GM23248 (cell line): ENCODE measurements at regions not wholly inside any gene's neighbourhood (a gene's known extent, or its start where the extent isn't known, plus 50 kb on each side); places are given as distances from the start of the nearest gene placed in this dataset.

Experiments
- DNase-seq: peaks from one replicate; pipeline ENCODE4 v3.0.0-alpha.2; 2015
- H2AFZ ChIP-seq: fragments of 200-600 bp; sonication (generic); 2 replicates; pipeline ENCODE4 v1.6.1; 2016; ENCODE audit warnings: antibody characterized with exemption
- H3F3A ChIP-seq: fragments of 200-600 bp; sonication (generic); 2 replicates; pipeline ENCODE4 v1.6.1; 2016; ENCODE audit warnings: mild to moderate bottlenecking, antibody characterized with exemption, mixed run types; ENCODE audit not compliant: insufficient read depth
- H3K27ac ChIP-seq: fragments of 200-600 bp; sonication (generic); 2 replicates; pipeline ENCODE4 v1.5.1; 2016; ENCODE audit warnings: mild to moderate bottlenecking
- H3K27me3 ChIP-seq: fragments of 200-600 bp; sonication (generic); replicated peaks from 2 replicates; pipeline ENCODE4 v1.6.1; 2016; ENCODE audit warnings: mild to moderate bottlenecking; ENCODE audit not compliant: insufficient read depth
- H3K36me3 ChIP-seq: fragments of 200-600 bp; sonication (generic); 2 replicates; pipeline ENCODE4 v1.6.1; 2016; ENCODE audit warnings: low read depth, mild to moderate bottlenecking
- H3K4me1 ChIP-seq: fragments of 200-600 bp; sonication (generic); 2 replicates; pipeline ENCODE4 v1.6.1; 2016; ENCODE audit warnings: mild to moderate bottlenecking; ENCODE audit not compliant: insufficient read depth
- H3K4me2 ChIP-seq: fragments of 200-600 bp; sonication (generic); one replicate; pipeline ENCODE4 v1.6.1; 2016; ENCODE audit warnings: mild to moderate bottlenecking; ENCODE audit not compliant: unreplicated experiment
- H3K4me3 ChIP-seq: fragments of 200-600 bp; sonication (generic); 2 replicates; pipeline ENCODE4 v1.5.1; 2016; ENCODE audit warnings: mild to moderate bottlenecking
- H3K79me2 ChIP-seq: fragments of 200-600 bp; sonication (generic); 2 replicates; pipeline ENCODE4 v1.6.1; 2016; ENCODE audit warnings: mild to moderate bottlenecking; ENCODE audit not compliant: insufficient read depth
- H3K9ac ChIP-seq: fragments of 200-600 bp; sonication (generic); 2 replicates; pipeline ENCODE4 v1.6.1; 2016; ENCODE audit warnings: mild to moderate bottlenecking
- H3K9me2 ChIP-seq: fragments of 200-600 bp; sonication (generic); 2 replicates; pipeline ENCODE4 v1.6.1; 2016; ENCODE audit warnings: mixed run types, mild to moderate bottlenecking, moderate library complexity; ENCODE audit not compliant: insufficient read depth
- H3K9me3 ChIP-seq: fragments of 200-600 bp; sonication (generic); one replicate; pipeline ENCODE4 v1.6.1; 2017; ENCODE audit warnings: low read depth
- H4K20me1 ChIP-seq: fragments of 200-600 bp; sonication (generic); 2 replicates; pipeline ENCODE4 v1.6.0; 2016; ENCODE audit not compliant: insufficient read depth
- EZH2 ChIP-seq: fragments of 200-600 bp; sonication (generic); IDR thresholded peaks from 2 replicates; pipeline ENCODE4 v1.6.1; 2018; ENCODE audit warnings: antibody characterized with exemption, mild to moderate bottlenecking; ENCODE audit not compliant: insufficient read depth, poor library complexity, severe bottlenecking
- EZH2phosphoT487 ChIP-seq: fragments of 200-600 bp; sonication (generic); IDR thresholded peaks from 2 replicates; pipeline ENCODE4 v1.6.1; 2018; ENCODE audit warnings: antibody characterized with exemption, moderate library complexity, mild to moderate bottlenecking, low read depth; ENCODE audit not compliant: insufficient read depth
- WGBS, 2 experiments: methylation state at CpG; one replicate each; pipeline ENCODE4 v1.1.6; 2015 to 2017; ENCODE audit warnings: low lambda C conversion rate in 2 of 2, low coverage in 1 of 2; ENCODE audit errors: missing lambda C conversion rate in 2 of 2; 5-methylcytosine and 5-hydroxymethylcytosine counted together
- in situ Hi-C: fragments of 300-500 bp; cut with MboI; formaldehyde crosslinking; loops from 2 replicates; pipeline ENCODE4 v1.15.0; 2020

DNA sequence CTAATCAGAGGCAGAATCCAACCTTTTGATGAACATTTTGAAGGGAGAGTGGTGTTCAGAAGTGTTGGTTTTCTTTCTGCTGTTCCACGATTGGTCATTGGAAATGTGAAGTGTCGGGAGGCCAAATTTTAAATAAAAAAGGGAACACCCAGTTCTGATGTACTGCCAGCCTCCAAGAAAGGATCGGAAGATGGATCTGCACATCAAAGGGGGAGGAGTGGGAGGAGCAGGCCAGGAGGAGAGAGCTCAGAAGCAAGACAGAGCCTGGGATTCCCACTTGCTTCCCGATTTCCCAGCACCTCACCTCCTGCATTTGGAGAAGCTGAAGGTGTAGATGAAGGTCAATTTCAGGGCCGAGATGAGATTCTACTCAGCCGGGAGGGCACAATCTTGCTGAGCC is 55.9 kb upstream of the NAA20 start:
- no peak overlapping the region for H3K4me2 ChIP-seq
- no peak overlapping the region for H2AFZ ChIP-seq
- H3K36me3 ChIP-seq: peaks cover 8% of the 10 kb centered on the region; the same call in 1 of the 2 replicates
- no peaks in the 10 kb centered on the region for H3K9me2 ChIP-seq
- in situ Hi-C loops: no loop called here
- 67 to 71% methylated on average over 6 of the region's 6 CpGs for WGBS, 2 experiments
- no peaks in the 10 kb centered on the region for H3K9me3 ChIP-seq
- H3K9ac ChIP-seq: no peak overlapping the region
- TF ChIP-seq EZH2phosphoT487: no peak
- TF ChIP-seq EZH2: no peak
- peaks cover 13% of the 10 kb centered on the region for H3K4me1 ChIP-seq
- no peaks in the 10 kb centered on the region for H3K79me2 ChIP-seq
- H3K27ac ChIP-seq: no peak overlapping the region
- no peak for DNase-seq
- no peaks in the 10 kb centered on the region for H3K27me3 ChIP-seq
- no peaks in the 10 kb centered on the region for H4K20me1 ChIP-seq
- peaks cover 19% of the 10 kb centered on the region for H3F3A ChIP-seq
- H3K4me3 ChIP-seq: no peak overlapping the region

DNA sequence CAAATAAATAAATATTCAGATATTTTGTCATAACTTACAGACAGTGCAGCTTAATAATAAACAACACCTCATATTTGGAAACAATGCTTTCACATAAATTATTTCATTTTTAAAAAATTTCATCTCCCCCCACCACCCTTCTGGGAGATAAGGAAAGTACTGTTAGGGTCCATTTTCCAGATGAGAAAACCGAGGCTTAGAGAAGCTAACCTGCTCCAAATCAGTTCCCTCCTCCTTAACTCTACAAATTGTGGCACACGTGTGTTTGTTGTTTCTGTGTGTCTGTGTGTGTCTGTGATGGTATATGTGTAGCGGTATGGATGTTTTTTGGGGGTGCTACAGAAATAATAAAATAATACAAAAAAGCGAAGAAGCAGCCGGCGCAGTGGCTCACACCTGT is 54.2 kb upstream of the NAA20 start:
- TF ChIP-seq EZH2 (no peak), EZH2phosphoT487 (no peak)
- Histone ChIP-seq H3K9me3 (no peaks in the 10 kb centered on the region), H3K79me2 (no peaks in the 10 kb centered on the region), H4K20me1 (no peaks in the 10 kb centered on the region), H3K4me2 (no peak overlapping the region), H3K4me3 (no peak overlapping the region), H3F3A (peaks cover 19% of the 10 kb centered on the region), H3K9me2 (no peaks in the 10 kb centered on the region), H2AFZ (no peak overlapping the region), H3K27ac (no peak overlapping the region), H3K9ac (no peak overlapping the region), H3K27me3 (no peaks in the 10 kb centered on the region), H3K4me1 (peaks cover 13% of the 10 kb centered on the region), H3K36me3 (peaks cover 4% of the 10 kb centered on the region; the same call in 1 of the 2 replicates)
- no peak for DNase-seq
- 94 to 96% methylated on average over 6 of the region's 6 CpGs for WGBS, 2 experiments
- in situ Hi-C loops: no loop called here

DNA sequence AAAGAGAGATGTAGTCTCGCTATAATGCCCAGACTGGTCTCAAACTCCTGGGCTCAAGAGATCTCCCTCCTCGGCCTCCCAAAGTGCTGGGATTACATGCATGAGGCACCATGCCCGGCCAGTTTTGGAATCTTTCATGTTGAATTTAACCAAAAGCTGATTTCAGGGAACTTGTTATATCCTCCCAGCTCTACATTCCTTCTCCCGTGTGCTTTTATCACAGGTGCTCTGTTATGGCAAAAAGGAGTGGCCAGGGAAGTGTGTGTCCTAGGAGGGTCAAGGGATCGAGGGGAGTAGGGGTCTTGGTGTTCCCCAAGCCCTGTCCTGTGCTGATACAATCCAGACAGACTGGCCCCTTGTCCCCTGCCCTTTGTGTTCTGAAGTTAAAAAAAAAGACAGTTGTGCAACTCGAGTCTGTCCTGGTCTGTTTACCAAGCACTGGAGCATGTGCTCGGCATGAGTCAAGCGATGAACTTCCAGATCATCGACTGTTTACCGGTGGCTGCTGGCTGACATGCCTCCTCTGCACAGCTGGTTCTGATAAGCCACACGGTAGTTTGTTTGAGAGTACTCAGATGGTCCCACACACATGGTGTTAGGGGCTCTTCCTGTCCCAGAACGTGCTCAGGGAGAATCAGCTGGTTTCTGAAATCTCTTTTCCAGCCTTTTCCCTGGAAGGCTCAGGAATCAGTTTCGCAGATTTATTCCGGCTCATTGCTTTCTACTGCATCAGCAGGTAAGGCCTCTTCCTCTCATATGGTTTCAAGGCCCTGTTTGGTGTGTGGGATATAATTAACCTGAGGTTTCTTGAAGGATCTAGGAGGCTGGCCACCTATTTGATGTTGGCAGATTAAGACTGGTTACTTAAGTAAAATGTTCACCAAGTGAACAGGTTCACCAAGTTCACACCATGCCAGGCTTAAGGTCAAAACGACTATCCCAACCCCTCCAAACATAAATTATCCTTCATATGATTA is 52.6 kb upstream of the NAA20 start:
- in situ Hi-C loops: no loop called here
- Histone ChIP-seq H3K9me2 (no peaks in the 10 kb centered on the region), H3K9me3 (no peaks in the 10 kb centered on the region), H3K27ac (peak overlapping the region; percentile 71), H3K27me3 (no peaks in the 10 kb centered on the region), H3K36me3 (0 out of 2 replicates have a peak, but pooled peaks cover 4% of the 10 kb centered on the region), H3K9ac (peak overlapping the region; percentile 58), H3K79me2 (no peaks in the 10 kb centered on the region), H3K4me3 (no peak overlapping the region), H3K4me1 (peaks cover 13% of the 10 kb centered on the region), H3K4me2 (peak overlapping the region; percentile 56), H4K20me1 (no peaks in the 10 kb centered on the region), H2AFZ (peak overlapping the region; percentile 36), H3F3A (peaks cover 19% of the 10 kb centered on the region)
- no peak for TF ChIP-seq EZH2
- no peak for TF ChIP-seq EZH2phosphoT487
- WGBS, 2 experiments: 18% methylated on average over 15 of the region's 15 CpGs
- peak; percentile 94 for DNase-seq

DNA sequence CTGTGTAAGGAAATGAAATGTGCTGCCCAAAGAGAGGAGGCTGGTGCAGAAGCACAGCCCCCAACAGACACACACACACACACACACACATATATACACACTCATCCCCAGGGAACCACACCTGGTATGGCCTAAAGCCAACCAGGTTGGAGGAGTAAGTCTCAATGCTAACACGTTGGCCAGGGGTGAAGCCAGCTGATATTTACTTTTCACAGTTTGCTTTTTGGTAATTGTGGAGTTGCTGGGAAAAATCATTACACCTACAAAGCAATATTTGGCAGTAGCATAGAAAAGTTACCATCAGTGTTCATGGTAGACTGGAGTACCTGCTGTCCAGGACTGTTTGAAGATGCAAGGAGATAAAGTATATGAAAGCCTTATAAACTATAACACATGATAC is 50.3 kb upstream of the NAA20 start:
- no peak overlapping the region for H3K9ac ChIP-seq
- no peaks in the 10 kb centered on the region for H3K9me2 ChIP-seq
- no peaks in the 10 kb centered on the region for H3K27me3 ChIP-seq
- H3K4me3 ChIP-seq: no peak overlapping the region
- 93 to 96% methylated on average over 1 of the region's 1 CpG for WGBS, 2 experiments
- no peaks in the 10 kb centered on the region for H3K79me2 ChIP-seq
- no peak overlapping the region for H3K4me2 ChIP-seq
- peaks cover 13% of the 10 kb centered on the region for H3K4me1 ChIP-seq
- DNase-seq: no peak
- H3K36me3 ChIP-seq: no peaks in the 10 kb centered on the region
- in situ Hi-C loops: no loop called here
- TF ChIP-seq EZH2phosphoT487 (no peak), EZH2 (no peak)
- no peak overlapping the region for H2AFZ ChIP-seq
- H3K27ac ChIP-seq: no peak overlapping the region
- no peaks in the 10 kb centered on the region for H4K20me1 ChIP-seq
- no peaks in the 10 kb centered on the region for H3K9me3 ChIP-seq
- H3F3A ChIP-seq: peaks cover 19% of the 10 kb centered on the region
